ENCODE measurements at regions not wholly inside any gene's neighbourhood (a gene's known extent, or its start where the extent isn't known, plus 50 kb on each side); places are given as distances from the start of the nearest gene placed in this dataset.

GRCh38 chr12:46509135-46509534, 136.6 kb upstream of the SLC38A2 start:
- Histone ChIP-seq H3K4me3 (replicated peaks in 1 of 4; ENCODE audit: control extremely low read depth in 1 of 4, insufficient read depth in 1 of 4, low read depth in 3 of 4, low read length in 4 of 4) (no peak overlapping the region), H4K20me1 (ENCODE audit: control insufficient read depth, extremely low read depth, insufficient read depth, low read length) (no peaks in the 10 kb centered on the region)
- no peak for TF ChIP-seq EZH2 (IDR thresholded peaks at IDR 0.05; ENCODE audit: low read length, missing control alignments)
- TF ChIP-seq, protein P1, sequence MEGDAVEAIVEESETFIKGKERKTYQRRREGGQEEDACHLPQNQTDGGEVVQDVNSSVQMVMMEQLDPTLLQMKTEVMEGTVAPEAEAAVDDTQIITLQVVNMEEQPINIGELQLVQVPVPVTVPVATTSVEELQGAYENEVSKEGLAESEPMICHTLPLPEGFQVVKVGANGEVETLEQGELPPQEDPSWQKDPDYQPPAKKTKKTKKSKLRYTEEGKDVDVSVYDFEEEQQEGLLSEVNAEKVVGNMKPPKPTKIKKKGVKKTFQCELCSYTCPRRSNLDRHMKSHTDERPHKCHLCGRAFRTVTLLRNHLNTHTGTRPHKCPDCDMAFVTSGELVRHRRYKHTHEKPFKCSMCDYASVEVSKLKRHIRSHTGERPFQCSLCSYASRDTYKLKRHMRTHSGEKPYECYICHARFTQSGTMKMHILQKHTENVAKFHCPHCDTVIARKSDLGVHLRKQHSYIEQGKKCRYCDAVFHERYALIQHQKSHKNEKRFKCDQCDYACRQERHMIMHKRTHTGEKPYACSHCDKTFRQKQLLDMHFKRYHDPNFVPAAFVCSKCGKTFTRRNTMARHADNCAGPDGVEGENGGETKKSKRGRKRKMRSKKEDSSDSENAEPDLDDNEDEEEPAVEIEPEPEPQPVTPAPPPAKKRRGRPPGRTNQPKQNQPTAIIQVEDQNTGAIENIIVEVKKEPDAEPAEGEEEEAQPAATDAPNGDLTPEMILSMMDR (conservative IDR thresholded peaks at IDR 0.05 in 1 of 2, IDR thresholded peaks at IDR 0.05 in 1 of 2; ENCODE audit: low read depth in 1 of 2, low read length in 2 of 2), result no peak

GRCh38 chr12:46508651-46509050, 136.1 kb upstream of the SLC38A2 start:
- TF ChIP-seq EZH2 (IDR thresholded peaks at IDR 0.05; ENCODE audit: low read length, missing control alignments), result no peak
- TF ChIP-seq, protein P1 (conservative IDR thresholded peaks at IDR 0.05 in 1 of 2, IDR thresholded peaks at IDR 0.05 in 1 of 2; ENCODE audit: low read depth in 1 of 2, low read length in 2 of 2), result no peak
- Histone ChIP-seq H3K9ac (ENCODE audit: insufficient read depth, low read length) (no peak overlapping the region), H3K4me2 (ENCODE audit: extremely low read depth, insufficient read depth, low read length) (no peak overlapping the region), H3K79me2 (ENCODE audit: control insufficient read depth, insufficient read depth, low read length) (no peaks in the 10 kb centered on the region), H3K4me3 (replicated peaks in 1 of 4; ENCODE audit: control extremely low read depth in 1 of 4, insufficient read depth in 1 of 4, low read depth in 3 of 4, low read length in 4 of 4) (no peak overlapping the region), H3K27me3 (ENCODE audit: control insufficient read depth, insufficient read depth, low read length) (no peaks in the 10 kb centered on the region), H2AFZ (ENCODE audit: low read length) (no peak overlapping the region), H3K9me3 (ENCODE audit: control insufficient read depth, insufficient read depth, low read depth, low read length) (peaks cover 2% of the 10 kb centered on the region), H4K20me1 (ENCODE audit: control insufficient read depth, extremely low read depth, insufficient read depth, low read length) (no peaks in the 10 kb centered on the region), H3K36me3 (ENCODE audit: control insufficient read depth, insufficient read depth, low read length) (no peaks in the 10 kb centered on the region), H3K4me1 (ENCODE audit: control insufficient read depth, extremely low read depth, insufficient read depth, low read length) (no peaks in the 10 kb centered on the region), H3K27ac (ENCODE audit: insufficient read depth, low read length) (no peak overlapping the region)
- DNase-seq (ENCODE audit: low read depth in 2 of 2), result no peak

More at GRCh38 chr12:46509135-46509534, 136.6 kb upstream of the SLC38A2 start:
- Histone ChIP-seq H3K36me3 (ENCODE audit: control insufficient read depth, insufficient read depth, low read length) (no peaks in the 10 kb centered on the region), H3K79me2 (ENCODE audit: control insufficient read depth, insufficient read depth, low read length) (no peaks in the 10 kb centered on the region), H3K27me3 (ENCODE audit: control insufficient read depth, insufficient read depth, low read length) (no peaks in the 10 kb centered on the region), H3K9ac (ENCODE audit: insufficient read depth, low read length) (no peak overlapping the region), H3K9me3 (ENCODE audit: control insufficient read depth, insufficient read depth, low read depth, low read length) (peaks cover 2% of the 10 kb centered on the region), H3K27ac (ENCODE audit: insufficient read depth, low read length) (no peak overlapping the region), H2AFZ (ENCODE audit: low read length) (no peak overlapping the region), H3K4me1 (ENCODE audit: control insufficient read depth, extremely low read depth, insufficient read depth, low read length) (no peaks in the 10 kb centered on the region), H3K4me2 (ENCODE audit: extremely low read depth, insufficient read depth, low read length) (no peak overlapping the region)
- DNase-seq (ENCODE audit: low read depth in 2 of 2), result no peak

DNA sequence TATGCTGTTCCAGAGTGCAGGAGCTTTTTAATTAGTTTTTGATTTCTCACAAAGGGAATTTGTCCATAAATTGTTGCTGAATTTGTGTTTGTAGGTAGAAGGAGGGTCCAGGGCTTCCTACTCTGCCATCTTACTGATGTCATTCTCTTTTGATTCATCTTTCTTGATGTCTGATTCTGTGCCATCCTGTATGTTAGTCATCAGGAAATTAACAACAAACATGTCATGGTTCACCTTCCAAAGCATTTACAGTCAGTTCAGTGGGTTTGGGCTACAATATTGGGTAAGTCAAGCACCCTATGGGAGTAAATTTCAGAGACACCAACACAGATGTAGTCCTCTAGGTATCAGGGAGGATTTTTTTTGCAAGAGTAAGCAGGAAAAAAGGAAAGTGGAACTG, 135.2 kb upstream of the SLC38A2 start:
- Histone ChIP-seq H2AFZ (ENCODE audit: low read length) (no peak overlapping the region), H3K27me3 (ENCODE audit: control insufficient read depth, insufficient read depth, low read length) (no peaks in the 10 kb centered on the region), H3K9me3 (ENCODE audit: control insufficient read depth, insufficient read depth, low read depth, low read length) (peaks cover 2% of the 10 kb centered on the region), H3K4me3 (replicated peaks in 1 of 4; ENCODE audit: control extremely low read depth in 1 of 4, insufficient read depth in 1 of 4, low read depth in 3 of 4, low read length in 4 of 4) (no peak overlapping the region), H3K79me2 (ENCODE audit: control insufficient read depth, insufficient read depth, low read length) (no peaks in the 10 kb centered on the region), H3K36me3 (ENCODE audit: control insufficient read depth, insufficient read depth, low read length) (no peaks in the 10 kb centered on the region), H3K9ac (ENCODE audit: insufficient read depth, low read length) (no peak overlapping the region), H3K4me1 (ENCODE audit: control insufficient read depth, extremely low read depth, insufficient read depth, low read length) (no peaks in the 10 kb centered on the region), H3K27ac (ENCODE audit: insufficient read depth, low read length) (no peak overlapping the region), H4K20me1 (ENCODE audit: control insufficient read depth, extremely low read depth, insufficient read depth, low read length) (no peaks in the 10 kb centered on the region), H3K4me2 (ENCODE audit: extremely low read depth, insufficient read depth, low read length) (no peak overlapping the region)
- no peak for DNase-seq (ENCODE audit: low read depth in 2 of 2)
- no peak for TF ChIP-seq EZH2 (IDR thresholded peaks at IDR 0.05; ENCODE audit: low read length, missing control alignments)
- TF ChIP-seq, protein P1 (conservative IDR thresholded peaks at IDR 0.05 in 1 of 2, IDR thresholded peaks at IDR 0.05 in 1 of 2; ENCODE audit: low read depth in 1 of 2, low read length in 2 of 2), result no peak
